HUES64 (cell line): ENCODE measurements at regions not wholly inside any gene's neighbourhood (a gene's known extent, or its start where the extent isn't known, plus 50 kb on each side); places are given as distances from the start of the nearest gene placed in this dataset.

ENCODE experiments used
- H3K27ac ChIP-seq: 2 replicates; pipeline ENCODE4 v1.7.0; 2013; ENCODE audit warnings: low read depth, low read length, inconsistent platforms
- H3K27me3 ChIP-seq: 2 replicates; pipeline ENCODE4 v1.6.1; 2013; ENCODE audit warnings: mild to moderate bottlenecking, low read length; ENCODE audit not compliant: insufficient read depth
- H3K36me3 ChIP-seq: 2 replicates; pipeline ENCODE4 v1.6.1; 2013; ENCODE audit warnings: mild to moderate bottlenecking, low read length; ENCODE audit not compliant: insufficient read depth
- H3K4me1 ChIP-seq: 2 replicates; pipeline ENCODE4 v1.6.1; 2013; ENCODE audit warnings: mild to moderate bottlenecking, low read length, moderate library complexity; ENCODE audit not compliant: insufficient read depth
- H3K4me3 ChIP-seq: 2 replicates; pipeline ENCODE4 v1.5.1; 2013; ENCODE audit warnings: mild to moderate bottlenecking, low read length, moderate library complexity
- H3K9ac ChIP-seq: 2 replicates; pipeline ENCODE4 v1.6.1; 2013; ENCODE audit warnings: mild to moderate bottlenecking, low read depth, low read length
- H3K9me3 ChIP-seq: 2 replicates; pipeline ENCODE4 v1.6.1; 2013; ENCODE audit warnings: low read depth, low read length; ENCODE audit not compliant: insufficient read depth
- WGBS: fragments of 150-250, 120-280 bp; methylation state at CpG from one replicate; pipeline ENCODE4 v1.1.7; 2013; ENCODE audit warnings: missing lambda C conversion rate; 5-methylcytosine and 5-hydroxymethylcytosine counted together

GRCh38 chr7:106776618-106777347 is 88.3 kb upstream of the PIK3CG start:
- peaks cover 11% of the 10 kb centered on the region; the same call in 1 of the 2 replicates for H3K4me1 ChIP-seq
- H3K4me3 ChIP-seq = no peak overlapping the region
- no peaks in the 10 kb centered on the region for H3K9me3 ChIP-seq
- H3K27ac ChIP-seq = no peak overlapping the region
- no peaks in the 10 kb centered on the region for H3K27me3 ChIP-seq
- WGBS = 92% methylated on average over 4 of the region's 4 CpGs
- no peak overlapping the region for H3K9ac ChIP-seq
- no peaks in the 10 kb centered on the region for H3K36me3 ChIP-seq

DNA sequence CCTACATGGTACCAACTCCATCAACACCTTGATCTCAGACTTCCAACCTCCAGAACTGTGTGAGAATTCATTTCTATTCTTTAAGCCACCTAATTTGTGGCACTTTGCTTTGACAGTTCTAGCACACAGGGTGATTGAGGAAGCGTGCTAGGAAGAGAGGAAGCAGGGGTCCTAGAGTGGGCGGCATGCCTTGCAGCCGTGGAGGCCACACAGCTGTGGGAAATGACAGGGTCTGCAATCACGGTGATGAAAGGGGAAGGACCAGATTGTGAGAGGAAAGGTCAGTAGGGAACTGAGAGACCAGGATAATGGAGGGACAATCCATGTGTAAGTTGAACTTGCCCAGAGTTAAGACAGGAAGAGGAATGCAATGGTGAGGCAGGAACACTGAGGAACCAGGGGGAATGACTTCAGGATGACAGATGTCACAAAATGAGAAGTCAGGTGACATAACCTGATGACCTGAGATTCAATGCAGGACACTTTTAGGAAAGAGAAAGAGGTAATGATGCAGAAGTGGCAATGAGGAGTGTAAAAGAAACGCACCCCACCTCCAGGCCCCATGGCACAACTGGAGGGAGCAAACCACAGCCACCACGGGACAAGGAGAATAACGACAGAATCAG is 87.3 kb upstream of the PIK3CG start:
- Histone ChIP-seq H3K9me3 (no peaks in the 10 kb centered on the region), H3K27ac (no peak overlapping the region), H3K27me3 (no peaks in the 10 kb centered on the region), H3K36me3 (no peaks in the 10 kb centered on the region), H3K9ac (no peak overlapping the region), H3K4me3 (no peak overlapping the region), H3K4me1 (peaks cover 11% of the 10 kb centered on the region; the same call in 1 of the 2 replicates)
- WGBS = 95% methylated on average over 7 of the region's 7 CpGs

DNA sequence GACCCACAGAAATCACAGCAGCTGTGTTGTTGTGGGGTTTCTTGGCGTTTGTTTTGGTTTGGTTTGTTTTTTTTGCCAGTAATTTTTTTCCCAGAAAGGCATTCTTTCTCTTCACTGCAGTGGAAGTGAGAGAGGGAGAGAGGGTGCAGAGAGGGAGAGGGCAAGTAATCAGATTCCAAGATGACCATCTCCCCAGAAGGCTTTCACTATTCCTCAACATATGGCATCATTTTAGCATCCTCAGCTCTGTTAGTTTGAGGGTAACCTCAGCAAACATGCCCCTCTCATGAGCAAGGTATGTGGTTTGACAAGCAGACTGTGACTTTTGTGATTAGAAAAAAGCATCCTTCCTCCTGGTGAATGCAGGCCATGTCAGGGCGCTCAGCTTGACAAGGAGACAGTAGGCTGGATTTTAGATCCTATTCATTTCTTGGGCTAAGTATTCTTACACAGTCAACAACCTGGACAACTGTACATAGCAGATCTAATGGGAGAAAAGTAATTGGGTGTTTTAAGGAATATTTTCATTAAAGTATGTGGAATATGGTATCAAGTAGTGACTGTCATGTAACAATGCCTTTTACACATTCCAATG is 86.3 kb upstream of the PIK3CG start:
- WGBS = 92% methylated on average over 1 of the region's 2 CpGs
- no peak overlapping the region for H3K9ac ChIP-seq
- no peaks in the 10 kb centered on the region for H3K36me3 ChIP-seq
- H3K9me3 ChIP-seq = no peaks in the 10 kb centered on the region
- H3K4me3 ChIP-seq = no peak overlapping the region
- no peaks in the 10 kb centered on the region for H3K27me3 ChIP-seq
- peaks cover 11% of the 10 kb centered on the region; the same call in 1 of the 2 replicates for H3K4me1 ChIP-seq
- H3K27ac ChIP-seq = no peak overlapping the region

DNA sequence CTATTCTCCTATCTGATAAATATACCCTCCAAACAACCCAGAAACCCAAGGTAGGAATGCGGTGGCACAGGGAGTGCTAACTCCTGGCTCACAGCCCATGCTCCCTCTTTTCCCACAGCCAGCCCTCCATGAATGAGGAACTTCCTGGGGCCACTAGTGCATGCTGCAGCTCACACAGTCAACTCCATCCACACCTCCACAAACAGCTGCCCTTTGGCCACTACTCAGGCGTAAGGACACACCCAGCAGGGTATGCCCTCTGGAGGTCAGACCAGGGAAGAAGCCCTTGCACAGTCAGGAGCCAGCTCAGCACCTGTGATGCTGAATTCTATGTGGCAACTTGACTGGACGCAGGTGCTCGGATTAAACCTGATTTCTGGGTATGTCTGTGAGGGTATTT is 85.2 kb upstream of the PIK3CG start:
- Histone ChIP-seq H3K27me3 (no peaks in the 10 kb centered on the region), H3K9me3 (no peaks in the 10 kb centered on the region), H3K27ac (no peak overlapping the region), H3K4me1 (peaks cover 10% of the 10 kb centered on the region; the same call in 1 of the 2 replicates), H3K4me3 (no peak overlapping the region), H3K9ac (no peak overlapping the region), H3K36me3 (no peaks in the 10 kb centered on the region)
- WGBS = 87% methylated on average over 4 of the region's 4 CpGs

GRCh38 chr7:106781007-106781406 is 84.1 kb upstream of the PIK3CG start:
- H3K9ac ChIP-seq = no peak overlapping the region
- no peak overlapping the region for H3K4me3 ChIP-seq
- no peaks in the 10 kb centered on the region for H3K27me3 ChIP-seq
- no peak overlapping the region for H3K27ac ChIP-seq
- WGBS = no CpG with 5 or more reads among the region's 2 CpGs
- no peaks in the 10 kb centered on the region for H3K4me1 ChIP-seq
- no peaks in the 10 kb centered on the region for H3K36me3 ChIP-seq
- no peaks in the 10 kb centered on the region for H3K9me3 ChIP-seq

GRCh38 chr7:106781828-106782544 is 83.1 kb upstream of the PIK3CG start:
- WGBS = no CpG with 5 or more reads among the region's 1 CpG
- Histone ChIP-seq H3K4me1 (no peaks in the 10 kb centered on the region), H3K36me3 (no peaks in the 10 kb centered on the region), H3K4me3 (no peak overlapping the region), H3K9ac (no peak overlapping the region), H3K27me3 (no peaks in the 10 kb centered on the region), H3K27ac (no peak overlapping the region), H3K9me3 (no peaks in the 10 kb centered on the region)

DNA sequence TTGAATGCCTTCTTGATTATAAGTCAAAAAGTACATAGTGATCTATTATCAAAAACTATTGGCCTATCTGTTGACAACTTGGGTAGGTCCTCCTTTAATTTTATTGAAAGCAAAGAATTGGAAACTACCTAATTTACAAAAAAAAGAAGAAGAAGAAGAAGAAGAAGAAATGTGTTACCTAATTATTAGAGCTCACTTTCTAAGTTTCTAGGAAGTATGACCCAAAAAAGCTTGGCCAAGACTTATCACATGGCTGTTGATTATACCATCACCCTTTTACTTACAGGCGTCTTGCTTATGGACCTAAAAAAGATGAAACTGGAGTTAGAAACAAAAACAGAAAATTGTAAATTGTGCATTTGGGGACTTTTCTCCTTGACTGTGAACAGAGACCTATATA is 81.8 kb upstream of the PIK3CG start:
- Histone ChIP-seq H3K27me3 (no peaks in the 10 kb centered on the region), H3K4me3 (no peak overlapping the region), H3K27ac (no peak overlapping the region), H3K9me3 (no peaks in the 10 kb centered on the region), H3K9ac (no peak overlapping the region), H3K36me3 (no peaks in the 10 kb centered on the region), H3K4me1 (no peaks in the 10 kb centered on the region)
- WGBS = 88% methylated on average over 1 of the region's 1 CpG

DNA sequence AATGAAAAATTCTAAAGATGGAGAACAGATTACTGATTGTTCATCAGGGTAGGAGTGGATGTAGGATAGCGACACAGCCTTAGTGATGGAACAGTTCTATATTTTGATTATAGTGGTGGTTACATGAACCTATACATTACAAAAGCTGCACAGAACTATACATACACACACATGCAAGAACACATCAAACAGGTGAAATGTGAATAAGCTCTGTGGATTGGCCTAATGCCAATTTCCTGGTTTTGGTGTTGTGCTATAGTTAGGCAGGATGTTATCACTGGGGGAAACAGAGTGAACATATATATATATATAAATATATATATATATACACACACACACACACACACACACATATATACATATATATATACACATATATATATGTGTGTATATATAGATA is 76.4 kb upstream of the PIK3CG start:
- Histone ChIP-seq H3K4me3 (no peak overlapping the region), H3K9me3 (no peaks in the 10 kb centered on the region), H3K9ac (no peak overlapping the region), H3K36me3 (no peaks in the 10 kb centered on the region), H3K4me1 (no peaks in the 10 kb centered on the region), H3K27ac (no peak overlapping the region), H3K27me3 (no peaks in the 10 kb centered on the region)
- WGBS = 100% methylated on average over 1 of the region's 1 CpG

DNA sequence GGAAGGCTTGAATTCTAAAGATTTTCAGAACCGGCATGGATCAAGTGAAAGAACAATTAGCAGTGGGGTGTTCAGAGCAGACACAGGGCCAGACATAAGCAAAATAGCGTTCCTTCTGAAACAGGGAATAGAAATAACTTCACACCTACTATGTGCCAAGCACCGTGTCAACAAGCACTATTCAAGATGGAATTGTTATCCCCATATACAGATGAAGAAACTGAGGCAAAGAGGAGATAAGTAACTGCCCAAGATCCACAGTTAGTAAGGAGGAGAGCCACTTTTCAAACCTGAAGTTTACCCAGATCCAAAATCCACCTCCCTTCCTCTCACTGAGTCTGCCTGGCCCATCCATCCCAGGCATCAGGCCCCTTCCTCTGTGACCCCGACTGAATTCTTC is 73.6 kb upstream of the PIK3CG start:
- no peaks in the 10 kb centered on the region for H3K9me3 ChIP-seq
- H3K27me3 ChIP-seq = no peaks in the 10 kb centered on the region
- H3K4me3 ChIP-seq = no peak overlapping the region
- H3K9ac ChIP-seq = no peak overlapping the region
- WGBS = 87% methylated on average over 4 of the region's 4 CpGs
- no peak overlapping the region for H3K27ac ChIP-seq
- no peaks in the 10 kb centered on the region for H3K36me3 ChIP-seq
- H3K4me1 ChIP-seq = no peaks in the 10 kb centered on the region

- Histone ChIP-seq H3K36me3 (no peaks in the 10 kb centered on the region), H3K9me3 (peaks cover 3% of the 10 kb centered on the region; the same call in 1 of the 2 replicates), H3K27me3 (no peaks in the 10 kb centered on the region), H3K27ac (no peak overlapping the region), H3K9ac (no peak overlapping the region), H3K4me3 (no peak overlapping the region), H3K4me1 (no peaks in the 10 kb centered on the region)
- WGBS = 76% methylated on average over 8 of the region's 8 CpGs
Observed at GRCh38 chr7:106792233-106792926, 72.7 kb upstream of the PIK3CG start.
